Neuronal stem cell (in vitro differentiated cells): ENCODE measurements at regions not wholly inside any gene's neighbourhood (a gene's known extent, or its start where the extent isn't known, plus 50 kb on each side); places are given as distances from the start of the nearest gene placed in this dataset.

ENCODE experiments used
- DNase-seq: peaks from one replicate; pipeline ENCODE4 v3.0.0-alpha.2; 2013; ENCODE audit warnings: low spot score
- H2AFZ ChIP-seq: one replicate; pipeline ENCODE4 v1.6.1; 2013; ENCODE audit warnings: mild to moderate bottlenecking, low read length, inconsistent platforms
- H2AK5ac ChIP-seq: 2 replicates; pipeline ENCODE4 v1.6.1; 2013; ENCODE audit warnings: low read depth, mild to moderate bottlenecking, inconsistent platforms, low read length, moderate library complexity, mixed read lengths
- H2BK120ac ChIP-seq: 2 replicates; pipeline ENCODE4 v1.6.1; 2013; ENCODE audit warnings: low read depth, mild to moderate bottlenecking, inconsistent platforms, low read length, moderate library complexity, mixed read lengths
- H2BK12ac ChIP-seq: one replicate; pipeline ENCODE4 v1.6.1; 2013; ENCODE audit warnings: low read length, inconsistent platforms
- H2BK15ac ChIP-seq: 2 replicates; pipeline ENCODE4 v1.6.1; 2013; ENCODE audit warnings: mild to moderate bottlenecking, low read length, inconsistent platforms, mixed read lengths
- H2BK5ac ChIP-seq: one replicate; pipeline ENCODE4 v1.6.1; 2013; ENCODE audit warnings: inconsistent platforms, mild to moderate bottlenecking, low read length, moderate library complexity
- H3K14ac ChIP-seq: one replicate; pipeline ENCODE4 v1.6.1; 2013; ENCODE audit warnings: low read length, inconsistent platforms
- H3K18ac ChIP-seq: 2 replicates; pipeline ENCODE4 v1.6.1; 2013; ENCODE audit warnings: low read length, inconsistent platforms
- H3K23ac ChIP-seq: 2 replicates; pipeline ENCODE4 v1.6.1; 2013; ENCODE audit warnings: low read depth, mild to moderate bottlenecking, mixed read lengths, low read length, inconsistent platforms; ENCODE audit not compliant: poor library complexity
- H3K27ac ChIP-seq: replicated peaks from 3 replicates; pipeline ENCODE4 v1.5.1; 2013; ENCODE audit warnings: low read length, inconsistent platforms
- H3K27me3 ChIP-seq, 3 experiments: 2 replicates each; pipeline ENCODE4 v1.6.1; 2013; ENCODE audit warnings: low read length in 3 of 3, mild to moderate bottlenecking in 2 of 3, inconsistent platforms in 1 of 3, low read depth in 1 of 3, mixed read lengths in 1 of 3, moderate library complexity in 1 of 3; ENCODE audit not compliant: control insufficient read depth in 3 of 3, insufficient read depth in 3 of 3
- H3K36me3 ChIP-seq, 2 donors: replicated peaks in 1 of 2; 2 replicates each; pipeline ENCODE4 v1.6.1; 2013; ENCODE audit warnings: low read length in 2 of 2; ENCODE audit not compliant: control insufficient read depth in 2 of 2, insufficient read depth in 2 of 2
- H3K4ac ChIP-seq: 2 replicates; pipeline ENCODE4 v1.6.1; 2013; ENCODE audit warnings: inconsistent platforms, mild to moderate bottlenecking, low read length, moderate library complexity
- H3K4me1 ChIP-seq, 2 donors: 1 replicate in 1 of 2; 2 replicates in 1 of 2; pipeline ENCODE4 v1.6.1; 2013; ENCODE audit warnings: low read length in 2 of 2, low read depth in 1 of 2; ENCODE audit not compliant: control insufficient read depth in 2 of 2, insufficient read depth in 1 of 2
- H3K4me2 ChIP-seq: one replicate; pipeline ENCODE4 v1.6.1; 2013; ENCODE audit warnings: mild to moderate bottlenecking, low read length, inconsistent platforms; ENCODE audit not compliant: insufficient read depth, poor library complexity, severe bottlenecking
- H3K4me3 ChIP-seq, 2 donors: 2 replicates each; pipeline ENCODE4 v1.5.1; 2013; ENCODE audit warnings: low read length in 2 of 2, mild to moderate bottlenecking in 2 of 2, inconsistent platforms in 1 of 2, moderate library complexity in 1 of 2
- H3K79me1 ChIP-seq: one replicate; pipeline ENCODE4 v1.6.1; 2013; ENCODE audit warnings: low read depth, mild to moderate bottlenecking, inconsistent platforms, low read length, moderate library complexity
- H3K9ac ChIP-seq: one replicate; pipeline ENCODE4 v1.6.1; 2013; ENCODE audit warnings: mild to moderate bottlenecking, low read depth, low read length, inconsistent platforms; ENCODE audit not compliant: poor library complexity
- H3K9me3 ChIP-seq, 2 donors: replicated peaks in 1 of 2; 2 replicates each; pipeline versions ENCODE3 to v1.6.1; 2013; ENCODE audit warnings: low read length in 2 of 2, mild to moderate bottlenecking in 2 of 2, inconsistent platforms in 1 of 2, low read depth in 1 of 2, mixed read lengths in 1 of 2, moderate library complexity in 1 of 2; ENCODE audit not compliant: control insufficient read depth in 2 of 2, insufficient read depth in 1 of 2
- H4K8ac ChIP-seq: one replicate; pipeline ENCODE4 v1.6.1; 2013; ENCODE audit warnings: low read depth, mild to moderate bottlenecking, inconsistent platforms, low read length, moderate library complexity
- H4K91ac ChIP-seq: one replicate; pipeline ENCODE4 v1.6.1; 2013; ENCODE audit warnings: low read length, low read depth, mild to moderate bottlenecking, inconsistent platforms; ENCODE audit not compliant: poor library complexity
- WGBS, 2 donors: extraction: QIAGEN DNeasy Blood & Tissue Kit; methylation state at CpG; one replicate each; pipeline ENCODE4 v1.1.7; 2013; ENCODE audit warnings: missing lambda C conversion rate in 2 of 2, mixed read lengths in 1 of 2; ENCODE audit not compliant: insufficient read length in 2 of 2, insufficient replicate concordance in 1 of 2; ENCODE audit errors: extremely low coverage in 2 of 2; 5-methylcytosine and 5-hydroxymethylcytosine counted together

GRCh38 chr6:144624716-144625115, 339.6 kb downstream of the UTRN start:
- Histone ChIP-seq H3K4me3 (no peak overlapping the region), H2AFZ (no peak overlapping the region), H4K91ac (no peak overlapping the region), H3K79me1 (no peaks in the 10 kb centered on the region), H2BK15ac (no peak overlapping the region), H4K8ac (no peak overlapping the region), H3K4me2 (no peak overlapping the region), H2BK120ac (no peak overlapping the region), H3K14ac (no peak overlapping the region), H3K36me3 (no peaks in the 10 kb centered on the region), H3K4me1 (no peaks in the 10 kb centered on the region), H3K23ac (no peak overlapping the region), H3K27me3 (no peaks in the 10 kb centered on the region), H3K4ac (no peak overlapping the region), H3K9ac (no peak overlapping the region), H2BK12ac (no peak overlapping the region), H3K27ac (no peak overlapping the region), H3K9me3 (no peaks in the 10 kb centered on the region), H3K18ac (no peak overlapping the region), H2BK5ac (no peak overlapping the region), H2AK5ac (no peak overlapping the region)
- no CpG with 5 or more reads among the region's 4 CpGs for WGBS, 2 donors
- no peak for DNase-seq

GRCh38 chr6:144630857-144631256, 345.7 kb downstream of the UTRN start:
- Histone ChIP-seq H2BK12ac (no peak overlapping the region), H2AFZ (no peak overlapping the region), H3K14ac (no peak overlapping the region), H3K23ac (no peak overlapping the region), H3K4ac (no peak overlapping the region), H2BK15ac (no peak overlapping the region), H3K18ac (no peak overlapping the region), H3K9ac (no peak overlapping the region), H3K27me3 (no peaks in the 10 kb centered on the region), H3K9me3 (peaks cover 0 to 4% of the 10 kb centered on the region in 2 donors), H3K36me3 (no peaks in the 10 kb centered on the region), H4K91ac (no peak overlapping the region), H3K4me2 (no peak overlapping the region), H2AK5ac (no peak overlapping the region), H2BK5ac (no peak overlapping the region), H3K79me1 (no peaks in the 10 kb centered on the region), H4K8ac (no peak overlapping the region), H3K4me3 (no peak overlapping the region), H3K4me1 (no peaks in the 10 kb centered on the region), H3K27ac (no peak overlapping the region), H2BK120ac (no peak overlapping the region)
- WGBS, 2 donors: no CpG with 5 or more reads among the region's 1 CpG
- DNase-seq: no peak

DNA sequence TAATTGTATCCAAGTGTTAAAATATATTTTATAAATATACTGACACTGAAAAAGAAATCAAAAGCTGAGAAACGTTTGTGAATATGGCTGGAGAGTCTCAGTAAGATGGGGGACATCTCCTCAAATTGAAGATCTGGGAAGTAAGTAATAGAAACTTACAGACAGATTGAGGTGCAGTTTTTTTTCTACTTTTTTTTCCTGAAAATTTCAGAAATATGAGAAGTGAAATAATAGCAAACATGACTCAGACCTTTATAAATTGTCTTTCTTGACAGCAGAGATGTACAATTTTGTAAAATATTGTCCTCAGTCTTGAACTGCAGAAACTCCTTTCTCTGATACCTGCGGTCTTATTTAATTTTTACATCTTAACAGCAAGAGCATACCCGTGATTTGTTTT, 347.1 kb downstream of the UTRN start:
- Histone ChIP-seq H2AK5ac (no peak overlapping the region), H4K8ac (no peak overlapping the region), H3K9me3 (peaks cover 0 to 4% of the 10 kb centered on the region in 2 donors), H4K91ac (no peak overlapping the region), H2BK15ac (no peak overlapping the region), H3K18ac (no peak overlapping the region), H2BK120ac (no peak overlapping the region), H3K36me3 (no peaks in the 10 kb centered on the region), H2BK12ac (no peak overlapping the region), H3K4me3 (no peak overlapping the region), H3K9ac (no peak overlapping the region), H2BK5ac (no peak overlapping the region), H3K4me2 (no peak overlapping the region), H2AFZ (no peak overlapping the region), H3K4me1 (no peaks in the 10 kb centered on the region), H3K79me1 (no peaks in the 10 kb centered on the region), H3K23ac (no peak overlapping the region), H3K4ac (no peak overlapping the region), H3K27ac (no peak overlapping the region), H3K27me3 (no peaks in the 10 kb centered on the region), H3K14ac (no peak overlapping the region)
- WGBS, 2 donors: no CpG with 5 or more reads among the region's 3 CpGs
- no peak for DNase-seq

- DNase-seq: no peak
- WGBS, 2 donors: no CpG with 5 or more reads among the region's 4 CpGs
- Histone ChIP-seq H4K91ac (no peak overlapping the region), H3K4me1 (no peaks in the 10 kb centered on the region), H3K9me3 (peaks cover 0 to 4% of the 10 kb centered on the region in 2 donors), H2BK5ac (no peak overlapping the region), H2BK120ac (no peak overlapping the region), H2AK5ac (no peak overlapping the region), H3K4me2 (no peak overlapping the region), H3K36me3 (no peaks in the 10 kb centered on the region), H3K9ac (no peak overlapping the region), H3K23ac (no peak overlapping the region), H3K4ac (no peak overlapping the region), H2BK15ac (no peak overlapping the region), H4K8ac (no peak overlapping the region), H3K27ac (no peak overlapping the region), H3K14ac (no peak overlapping the region), H2BK12ac (no peak overlapping the region), H3K4me3 (no peak overlapping the region), H3K27me3 (no peaks in the 10 kb centered on the region), H2AFZ (no peak overlapping the region), H3K18ac (no peak overlapping the region), H3K79me1 (no peaks in the 10 kb centered on the region)
These were observed 348.8 kb downstream of the UTRN start for GRCh38 chr6:144633886-144634285.
